NCI-H146 treated with DMSO at 0.1 percent for 48 hours (cell line): ENCODE measurements at regions not wholly inside any gene's neighbourhood (a gene's known extent, or its start where the extent isn't known, plus 50 kb on each side); places are given as distances from the start of the nearest gene placed in this dataset.

Experiments used
- DNase-seq: peaks from one replicate; lab custom pipeline; 2025; ENCODE audit not compliant: unreplicated experiment; lab: John Stamatoyannopoulos, UW

GRCh38 chr19:31500197-31500830 is 151.1 kb upstream of the TSHZ3 start:
- DNase-seq = no peak

- no peak for DNase-seq
Measured at GRCh38 chr19:31500946-31501345, 151.7 kb upstream of the TSHZ3 start.

- no peak for DNase-seq
Measured at GRCh38 chr19:31501427-31502195, 152.4 kb upstream of the TSHZ3 start.

- no peak for DNase-seq
Measured at GRCh38 chr19:31502536-31503170, 153.4 kb upstream of the TSHZ3 start.

- no peak for DNase-seq
Measured at GRCh38 chr19:31503211-31503610, 154.0 kb upstream of the TSHZ3 start.

GRCh38 chr19:31504221-31504620 is 155.0 kb upstream of the TSHZ3 start:
- no peak for DNase-seq

GRCh38 chr19:31505596-31505910 is 156.3 kb upstream of the TSHZ3 start:
- no peak for DNase-seq

GRCh38 chr19:31506102-31506501 is 156.9 kb upstream of the TSHZ3 start:
- DNase-seq = no peak

- no peak for DNase-seq
Measured at GRCh38 chr19:31510635-31511034, 161.4 kb upstream of the TSHZ3 start.

GRCh38 chr19:31511098-31511497 is 161.9 kb upstream of the TSHZ3 start:
- no peak for DNase-seq

GRCh38 chr19:31511696-31512095 is 162.5 kb upstream of the TSHZ3 start:
- DNase-seq = no peak

GRCh38 chr19:31512181-31512970 is 163.1 kb upstream of the TSHZ3 start:
- no peak for DNase-seq

GRCh38 chr19:31513841-31514240 is 164.6 kb upstream of the TSHZ3 start:
- no peak for DNase-seq

- no peak for DNase-seq
Measured at GRCh38 chr19:31515931-31516330, 166.7 kb upstream of the TSHZ3 start.

- no peak for DNase-seq
Measured at GRCh38 chr19:31516756-31517155, 167.5 kb upstream of the TSHZ3 start.

GRCh38 chr19:31517224-31518180 is 168.3 kb upstream of the TSHZ3 start:
- no peak for DNase-seq

- DNase-seq = no peak
Measured at GRCh38 chr19:31518216-31519020, 169.2 kb upstream of the TSHZ3 start.

GRCh38 chr19:31519256-31519655 is 170.0 kb upstream of the TSHZ3 start:
- DNase-seq = no peak

- DNase-seq = no peak
Measured at GRCh38 chr19:31519908-31520307, 170.7 kb upstream of the TSHZ3 start.

- DNase-seq = no peak
Measured at GRCh38 chr19:31520633-31521032, 171.4 kb upstream of the TSHZ3 start.
